ENCODE measurements at regions not wholly inside any gene's neighbourhood (a gene's known extent, or its start where the extent isn't known, plus 50 kb on each side); places are given as distances from the start of the nearest gene placed in this dataset.

DNA sequence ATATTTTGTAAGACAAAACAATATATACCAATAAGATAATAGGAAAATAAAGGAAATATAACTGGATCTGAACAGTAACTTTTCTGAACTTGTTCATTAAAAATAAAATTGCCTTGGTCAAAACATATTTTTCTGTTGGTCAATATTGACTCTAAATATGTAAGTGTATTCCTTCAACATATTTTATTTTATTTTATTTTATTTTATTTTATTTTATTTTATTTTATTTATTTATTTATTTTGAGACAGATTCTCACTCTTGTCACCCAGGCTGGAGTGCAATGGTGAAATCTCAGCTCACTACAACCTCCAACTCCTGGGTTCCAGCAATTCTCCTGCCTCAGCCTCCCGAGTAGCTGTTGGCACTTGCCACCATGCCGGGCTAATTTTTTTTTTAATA lies 571.0 kb downstream of the NR2F1-AS1 start:
- TF ChIP-seq, protein P1, sequence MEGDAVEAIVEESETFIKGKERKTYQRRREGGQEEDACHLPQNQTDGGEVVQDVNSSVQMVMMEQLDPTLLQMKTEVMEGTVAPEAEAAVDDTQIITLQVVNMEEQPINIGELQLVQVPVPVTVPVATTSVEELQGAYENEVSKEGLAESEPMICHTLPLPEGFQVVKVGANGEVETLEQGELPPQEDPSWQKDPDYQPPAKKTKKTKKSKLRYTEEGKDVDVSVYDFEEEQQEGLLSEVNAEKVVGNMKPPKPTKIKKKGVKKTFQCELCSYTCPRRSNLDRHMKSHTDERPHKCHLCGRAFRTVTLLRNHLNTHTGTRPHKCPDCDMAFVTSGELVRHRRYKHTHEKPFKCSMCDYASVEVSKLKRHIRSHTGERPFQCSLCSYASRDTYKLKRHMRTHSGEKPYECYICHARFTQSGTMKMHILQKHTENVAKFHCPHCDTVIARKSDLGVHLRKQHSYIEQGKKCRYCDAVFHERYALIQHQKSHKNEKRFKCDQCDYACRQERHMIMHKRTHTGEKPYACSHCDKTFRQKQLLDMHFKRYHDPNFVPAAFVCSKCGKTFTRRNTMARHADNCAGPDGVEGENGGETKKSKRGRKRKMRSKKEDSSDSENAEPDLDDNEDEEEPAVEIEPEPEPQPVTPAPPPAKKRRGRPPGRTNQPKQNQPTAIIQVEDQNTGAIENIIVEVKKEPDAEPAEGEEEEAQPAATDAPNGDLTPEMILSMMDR (conservative IDR thresholded peaks at IDR 0.05; ENCODE audit: low read depth in 2 of 2): no peak
- TF ChIP-seq EZH2 (IDR thresholded peaks at IDR 0.05; ENCODE audit: low read depth, unreplicated experiment) (no peak), EZH2phosphoT487 (IDR thresholded peaks at IDR 0.05; ENCODE audit: unreplicated experiment) (no peak), JUNB (IDR thresholded peaks at IDR 0.05; ENCODE audit: unreplicated experiment) (no peak), POLR2AphosphoS5 (IDR thresholded peaks at IDR 0.05; ENCODE audit: low read depth) (no peak), CREB1 (CRISPR knock-in tag; IDR thresholded peaks at IDR 0.05; ENCODE audit: low read depth) (no peak)

All from GM23338 (cell line).